GM21825 (cell line): ENCODE measurements at regions not wholly inside any gene's neighbourhood (a gene's known extent, or its start where the extent isn't known, plus 50 kb on each side); places are given as distances from the start of the nearest gene placed in this dataset.
"Not testable (repeated sequence)": the region's sequence is repeated elsewhere in the genome, so short reads cannot be mapped to it uniquely, and the experiment has no call there.

ENCODE experiments used
- ATAC-seq: cut with Tn5 transposase; IDR thresholded peaks from one replicate; pipeline ENCODE4 v1.9.1; 2021; ENCODE audit warnings: mild to moderate bottlenecking, moderate library complexity; ENCODE audit not compliant: unreplicated experiment

DNA sequence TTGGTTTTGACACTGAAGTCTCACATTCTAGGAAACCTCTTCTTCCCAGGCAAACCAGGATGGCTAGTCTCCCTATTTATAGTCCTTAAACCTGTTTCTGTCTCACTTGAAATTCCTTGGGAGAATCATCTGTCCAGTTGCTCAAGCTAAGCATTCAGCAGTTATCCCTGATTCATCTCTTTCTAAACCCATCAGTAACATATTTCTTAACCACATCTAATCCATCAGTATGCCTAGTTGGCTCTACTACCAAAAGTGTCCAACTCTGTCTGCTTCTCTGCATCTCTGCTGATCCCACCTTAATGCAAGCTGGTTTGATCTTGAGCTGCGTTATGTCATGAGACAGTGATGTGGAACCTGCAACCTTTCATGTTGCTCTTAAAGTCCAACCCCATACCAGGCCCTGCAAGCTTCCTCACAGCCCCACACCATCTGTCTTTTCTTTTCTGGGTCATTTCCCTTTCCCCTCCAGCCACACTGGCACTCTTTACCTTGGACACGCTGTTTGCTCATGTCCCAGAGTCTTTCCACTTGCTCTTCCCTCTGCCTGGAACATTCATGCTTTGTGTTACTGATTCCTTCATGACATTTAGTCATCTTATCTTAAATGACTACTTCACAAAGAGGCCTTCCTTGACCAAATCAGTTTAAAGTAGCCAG, 380.8 kb upstream of the RGS6 start:
- ATAC-seq, result no peak

DNA sequence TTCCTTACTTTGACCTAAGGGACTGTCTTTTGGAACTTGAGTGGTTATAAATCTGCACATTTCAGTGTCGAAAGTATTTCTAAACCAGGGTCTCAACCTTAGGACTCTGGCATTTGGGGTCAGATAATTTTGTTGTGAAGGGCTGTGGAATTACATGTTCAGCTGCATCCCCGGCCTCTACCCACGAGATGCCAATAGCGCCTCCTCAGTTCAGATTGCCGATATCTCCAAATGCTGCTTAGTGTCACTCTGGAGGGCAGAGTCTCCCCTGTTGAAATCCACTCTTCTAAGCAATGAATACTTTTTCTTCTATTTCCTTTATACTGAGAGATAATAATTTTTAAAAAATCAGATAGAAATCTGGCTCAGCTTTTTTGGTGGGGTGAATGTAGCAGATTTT, 379.4 kb upstream of the RGS6 start:
- no peak for ATAC-seq

DNA sequence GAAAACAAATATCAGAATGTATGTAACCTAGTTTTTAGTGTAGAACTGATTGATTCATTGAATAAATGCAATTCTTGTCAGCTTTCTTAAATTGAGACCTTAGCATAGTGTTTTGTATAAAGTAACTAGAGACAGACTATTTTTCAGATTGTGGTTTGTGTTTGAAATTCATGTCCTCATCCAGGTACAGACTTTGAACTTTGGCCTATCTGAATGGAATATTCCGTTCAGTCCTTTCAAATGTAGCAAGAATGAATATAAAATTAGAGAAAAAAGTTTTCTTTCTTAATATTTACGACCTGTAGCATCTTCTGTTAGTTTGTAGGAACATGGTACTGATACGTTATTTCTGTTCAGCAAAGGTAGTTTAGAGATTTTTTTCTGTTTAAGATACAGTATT, 378.4 kb upstream of the RGS6 start:
- ATAC-seq, result no peak

DNA sequence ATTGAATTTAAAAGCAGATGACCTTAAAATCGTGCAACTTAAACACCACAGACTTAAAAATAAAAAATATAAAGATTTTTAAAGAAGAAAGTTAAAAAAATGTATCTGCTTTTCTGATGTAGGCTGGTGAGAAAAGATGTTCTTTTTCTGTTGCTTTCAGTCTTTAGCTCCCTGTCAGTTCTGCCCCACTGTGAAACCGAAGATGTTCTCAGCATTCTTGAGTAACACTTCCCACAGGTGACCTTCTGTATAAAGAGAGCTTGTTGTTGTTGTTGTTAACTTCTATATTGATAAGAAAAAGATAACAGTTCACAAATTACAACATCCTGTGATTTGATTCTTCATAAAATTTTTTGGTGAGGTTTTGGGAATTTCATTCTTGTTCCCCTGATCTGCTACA, 377.9 kb upstream of the RGS6 start:
- peak; percentile 34 for ATAC-seq

DNA sequence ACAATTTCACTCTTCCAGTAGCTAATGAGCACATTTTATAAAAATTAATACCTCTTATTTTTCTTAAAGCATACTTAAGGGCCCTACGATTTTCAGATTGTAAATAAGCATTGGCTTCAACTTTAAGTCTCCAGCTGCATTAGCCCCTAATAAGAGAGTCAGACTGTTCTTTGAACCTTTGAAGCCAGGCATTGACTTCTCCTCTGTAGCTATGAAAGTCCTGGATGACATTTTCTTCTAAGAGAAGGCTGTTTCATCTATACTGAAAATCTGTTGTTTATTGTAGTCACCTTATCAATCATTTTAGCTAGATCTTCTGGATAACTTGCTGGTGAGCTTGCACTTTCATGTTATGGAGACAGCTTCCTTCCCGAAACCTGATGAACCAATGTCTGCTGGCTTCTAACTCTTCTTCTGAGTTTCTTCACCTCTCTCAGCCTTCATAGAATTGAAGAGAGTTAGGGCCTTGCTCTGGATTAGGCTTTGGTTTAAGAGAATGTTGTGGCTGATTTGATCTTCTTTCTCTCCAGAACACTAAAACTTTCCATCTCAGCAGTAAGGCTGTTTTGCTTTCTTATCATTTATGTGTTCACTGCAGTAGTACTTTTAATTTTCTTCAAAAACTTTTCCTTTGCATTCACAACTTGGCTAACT, 377.1 kb upstream of the RGS6 start:
- ATAC-seq, result peak; percentile 27

DNA sequence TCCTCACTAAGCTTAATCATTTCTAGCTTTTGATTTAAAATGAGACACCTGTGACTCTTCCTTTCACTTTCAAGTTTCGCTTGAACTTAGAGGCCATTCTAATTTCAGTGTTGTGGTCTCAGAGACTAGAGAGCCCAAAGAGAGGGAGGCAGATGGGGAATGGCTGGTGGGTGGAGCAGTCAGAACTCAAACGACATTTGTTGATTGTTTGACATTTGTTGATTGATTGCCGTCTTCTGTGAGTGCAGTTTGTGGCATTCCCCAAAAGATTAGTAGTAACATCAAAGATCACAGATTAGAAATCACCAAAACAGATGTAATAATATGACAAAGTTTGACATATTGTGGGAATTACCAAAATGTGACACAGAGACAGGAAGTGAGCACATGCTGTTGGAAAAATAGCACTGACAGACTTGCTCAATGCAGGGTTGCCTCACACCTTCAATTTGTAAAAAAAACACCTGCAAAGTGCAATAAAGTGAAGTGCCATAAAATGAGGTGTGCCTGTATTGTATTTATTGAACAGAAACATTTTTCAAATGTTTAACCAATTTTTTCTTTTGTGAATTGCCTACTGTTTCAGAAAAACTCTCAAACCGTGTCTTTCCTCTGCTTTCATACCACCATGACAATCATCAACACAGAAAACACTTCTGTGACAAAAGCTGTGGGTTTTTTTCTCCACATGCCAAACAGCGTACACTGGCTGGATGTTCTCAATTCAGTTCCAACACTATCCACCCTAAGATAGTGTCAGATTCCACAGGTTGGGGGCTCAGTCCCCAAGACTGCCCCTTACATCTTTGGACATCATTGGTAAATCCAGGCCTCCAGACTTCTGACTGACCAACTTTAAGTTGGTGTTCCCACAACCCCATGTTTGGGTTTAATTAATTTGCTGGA, 376.3 kb upstream of the RGS6 start:
- peak; percentile 72 for ATAC-seq

DNA sequence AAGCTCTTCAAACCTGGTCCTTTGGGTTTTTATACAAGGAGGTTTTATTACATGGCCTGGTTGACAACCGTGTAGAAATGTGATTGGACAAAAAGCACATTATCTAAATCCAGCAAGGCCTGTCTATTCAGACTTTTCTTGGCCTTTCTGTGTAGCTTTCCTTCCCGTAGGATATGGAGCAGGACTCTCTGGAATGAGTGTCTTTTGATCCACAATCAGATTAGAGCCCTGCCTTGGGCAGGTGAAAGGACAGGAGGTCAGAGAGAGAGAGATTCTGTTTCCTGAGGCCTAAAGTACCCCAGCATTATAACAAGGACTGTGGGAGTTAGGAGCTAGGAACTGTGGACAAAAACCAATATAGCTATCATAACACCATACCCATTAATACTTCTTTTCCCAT, 375.5 kb upstream of the RGS6 start:
- no peak for ATAC-seq

DNA sequence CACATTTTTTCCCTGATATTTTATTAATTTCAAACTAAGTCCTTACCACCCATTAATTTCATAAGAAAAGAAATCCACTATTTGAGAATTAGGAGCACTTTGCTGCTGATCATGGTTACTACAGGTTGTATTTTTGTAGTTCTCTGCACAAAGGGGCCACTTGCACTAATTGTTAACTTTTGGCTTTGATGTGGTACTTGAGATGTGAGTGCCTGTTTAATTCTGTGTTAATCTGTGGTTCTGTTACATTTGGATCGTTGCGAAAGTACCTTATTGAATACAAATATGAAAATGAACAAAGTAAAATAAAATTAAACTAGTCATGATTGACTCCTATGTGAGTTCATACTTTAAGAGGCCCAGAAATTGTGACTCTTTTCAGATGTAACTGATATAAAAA, 374.9 kb upstream of the RGS6 start:
- ATAC-seq, result no peak

DNA sequence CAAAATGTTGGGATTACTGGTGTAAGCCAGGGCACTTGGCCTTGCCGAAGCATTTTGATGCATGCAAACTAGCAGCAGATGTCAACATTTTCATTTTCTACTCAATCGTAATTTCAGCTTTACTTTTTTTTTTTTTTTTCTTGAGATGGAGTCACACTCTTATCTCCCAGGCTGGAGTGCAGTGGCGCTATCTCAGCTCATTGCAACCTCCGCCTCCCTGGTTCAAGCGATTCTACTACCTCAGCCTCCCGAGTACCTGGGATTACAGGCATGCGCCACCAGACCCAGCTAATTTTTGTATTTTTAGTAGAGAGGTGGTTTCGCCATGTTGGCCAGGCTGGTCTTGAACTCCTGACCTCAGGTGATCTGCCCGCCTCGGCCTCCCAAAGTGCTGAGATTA, 373.3 kb upstream of the RGS6 start:
- not testable (repeated sequence) for ATAC-seq

DNA sequence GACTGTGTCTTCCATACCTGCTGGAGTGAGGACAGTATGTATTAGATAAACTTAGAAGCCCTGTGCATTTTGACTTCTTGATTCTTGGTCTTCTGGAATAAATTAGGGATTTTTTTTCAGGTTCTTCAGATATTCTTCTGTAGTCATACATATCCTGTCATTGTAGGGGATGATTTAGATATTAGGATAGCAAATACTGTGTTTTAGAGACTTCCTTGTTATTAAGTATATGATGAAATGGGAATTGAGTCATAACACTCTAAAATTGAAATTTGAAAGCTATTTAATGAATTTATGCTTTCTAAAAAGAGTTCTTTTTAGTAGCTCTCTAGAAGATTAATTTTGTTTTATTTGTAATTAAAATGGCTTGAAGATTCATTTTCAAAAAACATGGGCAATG, 371.5 kb upstream of the RGS6 start:
- no peak for ATAC-seq

DNA sequence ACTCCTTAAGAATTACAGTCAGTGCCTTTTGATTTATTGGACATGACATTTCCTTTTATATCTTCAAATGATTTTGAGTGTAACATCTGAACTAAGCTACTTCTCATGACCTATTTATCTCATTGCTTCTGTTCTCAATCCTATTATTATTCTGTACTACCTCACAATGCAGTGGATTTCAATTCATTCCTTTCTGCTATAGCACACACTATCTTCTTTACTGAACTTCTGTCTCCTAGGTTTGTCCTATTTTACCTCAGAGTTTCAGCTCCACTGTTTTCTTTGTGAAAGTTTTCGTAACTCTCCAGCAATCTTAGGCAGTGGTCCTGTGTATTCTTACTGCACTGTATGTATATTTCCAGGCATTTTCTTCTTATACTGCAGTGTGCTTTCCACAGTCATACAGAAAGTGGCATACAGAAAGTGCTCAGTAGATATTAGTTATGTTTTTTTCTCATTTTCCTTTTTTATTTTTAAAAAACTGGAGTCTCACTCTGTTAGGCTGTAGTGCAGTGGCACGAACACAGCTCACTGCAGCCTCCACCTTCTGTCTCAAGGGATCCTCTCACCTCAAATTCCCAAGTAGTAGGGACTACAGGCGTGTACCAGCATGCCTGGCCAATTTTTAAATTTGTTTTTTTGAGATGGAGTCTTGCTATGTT, 368.6 kb upstream of the RGS6 start:
- no peak for ATAC-seq

DNA sequence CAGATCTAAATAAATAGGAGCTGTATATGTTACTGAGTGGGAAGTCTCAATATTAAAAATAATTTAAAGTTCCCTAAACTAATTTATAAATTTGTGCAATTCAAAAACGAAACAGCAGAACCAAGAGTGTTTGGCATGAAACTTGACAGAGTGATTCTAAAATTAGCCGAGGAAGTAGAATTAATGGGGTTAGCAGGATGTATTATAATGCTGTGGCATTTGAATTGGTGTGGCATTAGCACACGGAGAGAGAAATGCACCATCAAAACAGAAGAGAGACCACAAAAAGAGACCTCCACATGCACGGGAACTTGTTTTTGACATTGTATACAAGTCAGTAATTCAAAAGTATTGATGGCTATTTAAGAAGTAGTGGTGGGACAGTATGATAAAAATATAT, 366.0 kb upstream of the RGS6 start:
- peak; percentile 61 for ATAC-seq

DNA sequence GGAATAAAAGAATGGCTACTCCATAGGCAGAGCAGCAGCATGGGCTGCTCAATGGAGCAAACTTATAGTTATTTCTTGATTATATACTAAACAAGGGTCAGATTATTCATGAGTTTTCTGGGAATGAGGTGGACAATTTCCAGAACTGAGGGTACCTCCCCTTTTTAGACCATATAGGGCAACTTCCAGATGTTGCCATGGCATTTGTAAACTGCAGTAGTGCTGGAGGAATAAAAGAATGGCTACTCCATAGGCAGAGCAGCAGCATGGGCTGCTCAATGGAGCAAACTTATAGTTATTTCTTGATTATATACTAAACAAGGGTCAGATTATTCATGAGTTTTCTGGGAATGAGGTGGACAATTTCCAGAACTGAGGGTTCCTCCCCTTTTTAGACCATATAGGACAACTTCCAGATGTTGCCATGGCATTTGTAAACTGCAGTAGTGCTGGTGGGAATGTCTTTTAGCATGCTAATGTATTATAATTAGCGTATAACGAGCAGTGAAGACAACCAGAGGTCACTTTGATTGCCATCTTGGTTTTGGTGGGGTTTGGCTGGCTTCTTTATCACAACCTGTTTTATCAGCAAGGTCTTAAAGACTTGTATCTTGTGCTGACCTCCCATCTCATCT, 364.6 kb upstream of the RGS6 start:
- ATAC-seq, result not testable (repeated sequence)

DNA sequence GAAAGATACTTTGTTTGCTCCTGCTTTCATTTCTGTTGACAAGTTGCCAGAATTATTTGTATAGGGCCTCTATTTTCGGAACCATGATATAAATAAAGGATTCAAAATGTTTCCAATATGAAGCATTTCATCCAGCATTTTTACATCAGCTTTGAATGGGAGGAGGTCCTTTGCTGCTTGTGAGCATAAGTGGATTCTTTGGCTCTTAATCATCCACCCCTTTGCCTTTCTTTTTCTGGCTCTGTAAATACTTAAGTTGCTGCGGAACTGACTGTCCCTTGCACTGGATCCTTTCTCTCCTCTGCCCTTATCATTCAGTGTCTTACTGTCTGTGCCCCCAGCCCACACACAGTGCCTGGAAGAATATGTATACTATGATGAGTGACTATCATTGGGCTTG, 357.3 kb upstream of the RGS6 start:
- ATAC-seq, result no peak

DNA sequence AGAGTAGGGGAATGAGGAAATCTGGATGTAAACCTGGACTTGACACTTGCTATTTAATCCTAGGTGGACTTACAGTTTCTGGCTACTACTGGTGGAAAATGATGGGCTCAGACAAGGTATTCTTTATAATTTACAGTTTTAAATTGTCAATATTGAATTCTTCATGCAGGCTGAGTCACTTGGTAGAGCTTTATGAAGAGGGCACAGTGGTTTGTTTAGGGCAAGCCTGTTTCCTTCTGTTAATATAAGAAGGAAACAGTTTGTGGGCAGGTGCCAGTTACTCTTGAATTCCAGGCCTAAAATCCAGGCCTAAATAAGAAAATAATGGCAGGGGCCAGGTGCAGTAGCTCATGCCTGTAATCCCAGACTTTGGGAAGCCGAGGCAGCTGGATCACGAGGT, 355.8 kb upstream of the RGS6 start:
- ATAC-seq, result no peak

DNA sequence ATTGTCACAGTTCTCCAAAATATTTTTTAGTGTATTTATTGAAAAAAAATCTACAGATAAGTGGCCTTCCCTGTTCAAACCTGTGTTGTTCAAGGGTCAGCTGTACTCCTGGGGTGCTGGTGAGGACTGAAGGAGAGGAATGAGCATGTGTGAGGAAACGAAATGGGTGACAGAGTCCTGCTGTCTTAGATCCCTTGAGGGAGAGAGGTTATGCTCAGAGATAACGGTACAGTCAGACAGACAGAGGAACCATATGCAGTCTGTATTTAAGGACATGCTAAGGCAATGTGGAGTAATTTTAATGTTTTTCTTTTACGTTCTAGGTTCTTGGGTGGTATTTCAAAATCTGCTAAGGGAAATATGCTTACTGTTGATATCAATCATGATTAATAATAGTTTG, 352.9 kb upstream of the RGS6 start:
- ATAC-seq, result no peak

DNA sequence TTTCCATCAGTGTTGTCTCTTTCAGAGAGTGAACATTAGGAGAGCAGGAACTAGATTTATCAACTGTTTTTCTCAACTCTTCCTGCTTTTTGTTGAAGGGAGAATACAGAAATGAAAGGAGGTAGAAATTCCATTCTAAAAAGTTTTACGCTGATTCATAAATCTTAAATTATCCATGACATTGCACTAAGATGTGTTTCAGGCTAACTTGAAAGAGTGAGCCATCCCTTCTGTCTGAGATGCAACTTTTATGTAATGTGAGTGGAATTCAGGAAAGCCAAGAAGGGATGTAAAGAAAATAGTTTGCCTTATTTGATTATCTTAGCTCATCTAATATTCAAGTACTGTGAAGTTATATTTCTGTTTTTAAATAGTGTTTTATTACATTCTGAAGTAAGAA, 349.5 kb upstream of the RGS6 start:
- no peak for ATAC-seq

DNA sequence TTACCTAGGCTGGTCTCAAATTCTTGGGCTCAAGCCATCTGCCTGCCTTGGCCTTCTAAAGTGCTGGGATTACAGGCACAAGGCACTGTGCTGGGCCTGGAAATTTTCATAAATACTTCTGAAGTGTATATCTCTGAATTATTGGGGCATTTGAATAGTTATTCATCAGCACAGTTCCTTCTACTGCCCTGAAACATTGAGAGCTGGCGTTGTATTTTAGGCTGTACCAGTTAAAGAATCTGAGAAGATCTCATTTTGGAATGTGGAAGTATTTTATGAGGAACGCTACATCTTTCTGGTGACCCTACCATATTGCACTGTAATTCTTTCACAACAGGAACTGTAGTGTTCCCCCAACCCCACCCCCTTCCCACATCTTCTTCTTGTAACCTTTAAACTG, 349.0 kb upstream of the RGS6 start:
- ATAC-seq, result no peak

DNA sequence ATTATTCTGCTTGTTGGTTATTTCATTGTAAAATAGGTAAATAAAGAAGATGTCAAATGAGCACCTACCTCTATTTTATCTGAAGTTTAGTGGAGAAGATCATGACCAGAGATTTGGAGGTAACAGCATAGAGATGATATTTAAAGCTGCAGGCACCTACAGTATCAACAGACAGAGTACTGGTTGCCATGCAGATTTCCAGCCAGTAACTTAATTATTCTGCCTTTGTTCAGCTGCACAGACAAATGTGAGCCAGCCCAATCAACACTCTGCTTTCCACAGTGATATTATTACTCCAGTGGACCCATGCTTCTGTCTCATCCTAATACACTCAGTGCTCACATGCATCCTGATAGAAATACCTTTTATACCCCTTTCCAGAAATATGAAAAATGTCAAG, 348.5 kb upstream of the RGS6 start:
- ATAC-seq, result no peak

DNA sequence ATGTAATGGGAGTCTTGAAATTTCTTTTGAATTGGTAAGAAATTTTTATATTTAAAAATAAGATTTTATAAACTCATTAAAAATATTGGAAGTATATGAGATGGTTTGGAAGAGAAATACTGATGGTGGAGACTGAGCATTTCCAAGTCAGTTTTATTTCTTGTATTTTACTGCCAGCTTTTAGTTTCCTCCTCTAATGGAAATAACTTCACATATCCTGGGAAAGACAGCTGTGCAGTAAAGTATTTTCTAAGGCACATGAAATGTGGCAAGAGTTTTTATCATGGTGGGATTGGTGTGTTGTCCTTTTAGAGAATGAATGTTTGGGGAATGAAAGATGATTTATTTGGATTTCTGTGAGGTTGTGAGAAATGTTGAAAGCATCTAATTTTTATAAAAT, 346.9 kb upstream of the RGS6 start:
- ATAC-seq, result no peak
